Activated gamma-delta T cell treated with Interleukin-2 at 50 U/mL for 16 hours (primary cell): ENCODE measurements at regions not wholly inside any gene's neighbourhood (a gene's known extent, or its start where the extent isn't known, plus 50 kb on each side); places are given as distances from the start of the nearest gene placed in this dataset.

Experiments used
- DNase-seq: peaks from one replicate; pipeline ENCODE4 v3.0.0-alpha.2; 2020

DNA sequence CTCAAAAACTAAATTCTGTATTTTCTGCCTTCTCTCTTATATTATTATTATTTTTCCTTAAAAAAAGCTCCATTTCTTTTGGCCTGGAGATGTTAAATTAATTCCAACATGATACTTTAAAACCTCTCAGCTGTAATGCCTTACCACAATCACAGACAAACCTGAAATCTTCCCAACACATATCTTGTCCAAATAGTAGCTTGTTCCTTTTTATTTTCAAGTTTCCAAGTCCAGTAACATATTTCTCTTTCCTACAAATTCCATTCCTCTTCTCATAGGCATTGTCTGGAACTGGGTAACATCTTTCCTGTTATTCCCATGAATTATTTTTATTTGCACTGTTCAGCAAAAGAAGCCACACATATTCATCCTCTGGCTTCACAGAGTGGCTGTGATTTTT lies 137.0 kb downstream of the SLITRK6 start:
- no peak for DNase-seq

- DNase-seq = no peak
These were observed 137.5 kb downstream of the SLITRK6 start for GRCh38 chr13:85661675-85662074.

DNA sequence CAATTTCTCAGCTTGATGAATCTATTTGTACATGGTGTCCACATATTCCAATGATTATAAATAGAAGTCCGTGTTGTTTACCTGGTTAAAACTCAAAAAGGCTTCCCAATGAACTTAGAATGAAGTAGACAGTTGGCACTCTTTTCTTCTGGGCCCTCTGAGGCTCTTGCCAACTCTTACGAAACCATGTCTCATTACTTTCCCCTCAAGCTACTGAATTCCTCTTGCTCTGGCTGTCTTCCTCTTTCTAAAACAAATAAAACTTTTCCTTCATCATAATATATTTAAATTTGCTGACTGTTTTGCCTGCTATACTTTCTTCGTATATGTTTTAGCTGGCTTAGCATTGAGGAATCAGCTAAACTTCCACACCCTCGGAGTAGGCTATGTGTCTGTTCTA lies 139.7 kb downstream of the SLITRK6 start:
- no peak for DNase-seq

GRCh38 chr13:85657942-85658341 lies 141.3 kb downstream of the SLITRK6 start:
- no peak for DNase-seq

DNA sequence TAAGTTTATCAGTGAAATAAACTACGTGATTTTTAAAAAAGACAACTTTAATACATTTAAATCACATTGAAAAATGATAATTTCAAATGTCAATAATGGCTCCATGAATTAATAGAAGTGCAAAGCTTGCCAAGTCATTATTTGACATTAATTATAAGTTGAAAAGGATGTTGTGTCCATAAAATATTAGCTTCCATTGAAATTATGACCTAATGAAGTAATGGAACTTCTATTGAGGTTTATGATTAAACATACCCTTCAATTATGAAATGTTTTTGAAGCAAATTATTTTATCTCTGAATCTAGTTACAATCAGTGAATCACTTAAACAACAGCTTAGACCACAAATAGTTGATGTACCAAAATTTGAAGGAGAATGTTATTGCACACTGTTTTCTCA lies 144.2 kb downstream of the SLITRK6 start:
- no peak for DNase-seq

DNA sequence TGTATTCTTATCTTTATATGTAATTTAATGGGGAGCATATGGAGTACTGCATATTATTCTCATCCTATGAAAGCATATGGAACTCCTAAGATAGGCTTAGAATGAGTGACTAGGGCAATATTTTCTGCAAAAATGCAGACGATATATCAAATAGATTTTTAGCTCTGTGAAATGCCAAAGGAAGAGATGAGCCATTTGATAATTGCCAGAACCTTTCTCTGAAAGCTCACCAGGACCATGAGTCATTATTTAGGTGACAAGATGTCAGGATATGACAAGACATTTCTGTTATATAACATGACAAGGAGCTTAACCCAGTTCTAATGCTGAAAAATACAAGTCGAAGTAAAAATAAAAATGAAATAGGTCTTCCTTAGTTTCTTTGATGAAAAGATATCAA lies 145.0 kb downstream of the SLITRK6 start:
- no peak for DNase-seq

GRCh38 chr13:85653681-85654080 lies 145.5 kb downstream of the SLITRK6 start:
- DNase-seq = no peak

- DNase-seq = no peak
These were observed 146.7 kb downstream of the SLITRK6 start for GRCh38 chr13:85652491-85652890.

DNA sequence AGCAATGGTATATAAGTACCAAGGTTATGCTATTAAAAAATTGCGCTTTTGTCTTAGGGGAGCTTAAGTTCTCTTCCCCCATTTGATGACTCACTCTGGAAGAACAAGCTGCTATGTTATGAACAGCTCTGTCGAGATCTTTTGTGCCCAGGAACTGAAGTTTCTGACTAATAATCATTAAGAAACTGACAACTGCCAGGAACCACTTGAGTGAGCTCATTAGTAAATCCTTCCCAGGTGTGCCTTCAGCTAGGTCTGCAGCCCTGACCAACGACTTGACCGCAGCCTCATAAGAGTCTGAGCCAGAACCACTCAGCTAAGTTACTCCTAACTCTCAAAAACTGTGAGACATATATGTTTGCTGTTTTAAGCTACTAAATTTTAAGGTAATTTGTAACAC lies 147.8 kb downstream of the SLITRK6 start:
- DNase-seq = no peak

- DNase-seq = no peak
These were observed 148.6 kb downstream of the SLITRK6 start for GRCh38 chr13:85650613-85651012.

- DNase-seq = no peak
These were observed 158.5 kb downstream of the SLITRK6 start for GRCh38 chr13:85640727-85641126.

GRCh38 chr13:85638815-85639393 lies 160.3 kb downstream of the SLITRK6 start:
- no peak for DNase-seq

DNA sequence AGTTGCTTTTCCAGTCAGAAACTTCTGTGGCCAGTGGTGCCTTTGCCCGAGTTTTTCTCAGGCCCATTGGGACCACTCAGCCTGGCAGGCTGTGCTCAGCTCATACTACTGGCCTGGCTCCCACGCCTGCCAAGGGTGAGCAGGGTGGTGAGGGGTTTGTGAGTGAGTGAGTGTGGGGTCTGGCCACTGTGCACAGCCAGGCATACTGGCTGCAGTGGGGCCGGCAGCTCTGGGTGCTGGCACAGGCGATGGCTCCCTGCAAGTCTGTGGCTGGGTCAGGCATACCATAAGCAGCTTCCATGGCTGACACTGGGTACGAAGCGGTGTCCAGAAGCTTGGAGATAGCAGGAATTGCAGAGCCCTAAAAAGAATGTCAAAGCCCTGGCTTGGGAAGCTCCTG lies 161.0 kb downstream of the SLITRK6 start:
- no peak for DNase-seq

DNA sequence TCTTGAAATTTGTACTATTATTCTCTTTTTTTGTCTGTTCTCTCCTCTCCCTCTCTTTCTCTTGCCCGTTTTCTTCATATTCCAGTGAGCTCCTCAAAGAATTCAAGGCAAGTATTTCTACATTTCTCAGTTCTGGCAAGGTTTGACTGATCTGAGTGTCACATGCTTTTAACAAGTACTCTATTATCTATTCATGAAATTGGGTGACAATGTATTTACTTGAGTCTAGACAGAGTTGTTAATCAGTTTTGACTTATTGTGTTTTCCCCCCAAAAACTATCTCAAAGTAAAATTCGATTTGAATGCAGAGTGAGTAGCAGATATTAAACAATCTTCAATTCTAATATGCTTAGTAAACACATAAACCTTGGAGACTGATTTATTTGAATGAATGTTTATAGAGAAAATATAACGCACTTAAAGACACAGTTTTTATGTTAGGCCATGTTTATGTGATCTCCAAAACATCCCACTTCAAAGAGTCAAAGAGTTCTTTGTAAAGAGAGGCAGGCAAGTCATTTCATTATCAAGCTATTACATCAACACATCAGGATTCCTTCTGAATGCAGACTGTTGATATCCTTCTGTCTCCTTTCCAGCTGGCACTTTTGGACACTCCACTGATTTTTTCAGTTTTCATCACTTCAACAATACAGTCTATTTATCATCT lies 166.6 kb downstream of the SLITRK6 start:
- DNase-seq = no peak

- no peak for DNase-seq
These were observed 167.4 kb downstream of the SLITRK6 start for GRCh38 chr13:85631801-85632200.

DNA sequence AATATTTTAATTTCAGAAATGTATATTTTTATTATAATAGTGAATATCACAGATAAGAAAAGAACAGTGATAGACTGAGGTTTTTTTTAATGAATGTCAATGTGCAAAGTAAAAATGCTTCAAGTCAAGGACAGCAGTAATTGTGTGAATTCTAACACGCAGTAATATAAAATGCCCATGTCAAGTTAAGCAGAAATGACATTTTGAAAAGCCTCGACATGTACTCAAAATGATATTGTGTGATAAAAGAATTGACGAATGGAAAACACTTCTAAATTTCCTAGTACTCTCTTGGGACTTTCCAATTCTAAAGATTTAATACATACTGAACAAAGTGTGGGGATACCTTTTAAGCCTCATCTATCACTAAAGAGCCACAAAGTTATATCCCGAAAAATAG lies 172.6 kb downstream of the SLITRK6 start:
- DNase-seq = no peak

GRCh38 chr13:85619321-85619720 lies 179.9 kb downstream of the SLITRK6 start:
- DNase-seq = no peak

DNA sequence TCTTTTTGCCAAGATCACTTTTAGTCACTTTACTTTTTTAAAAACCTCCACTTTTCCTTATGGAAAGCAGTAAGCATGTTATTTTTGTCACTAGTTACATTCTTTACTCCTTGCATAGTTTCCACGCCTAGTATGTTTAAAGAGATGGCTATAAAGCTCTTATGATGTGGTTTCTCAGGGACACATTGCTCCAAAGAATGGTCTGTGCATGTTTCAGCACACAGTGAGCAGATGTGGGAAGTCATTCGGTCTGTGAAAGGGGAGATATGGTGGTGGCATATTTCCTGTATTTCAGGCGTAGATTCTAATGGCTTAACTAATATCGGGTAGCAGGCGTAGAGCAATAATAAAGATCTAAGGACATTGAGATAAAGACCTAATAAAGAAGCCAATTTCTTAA lies 180.7 kb downstream of the SLITRK6 start:
- DNase-seq = no peak

DNA sequence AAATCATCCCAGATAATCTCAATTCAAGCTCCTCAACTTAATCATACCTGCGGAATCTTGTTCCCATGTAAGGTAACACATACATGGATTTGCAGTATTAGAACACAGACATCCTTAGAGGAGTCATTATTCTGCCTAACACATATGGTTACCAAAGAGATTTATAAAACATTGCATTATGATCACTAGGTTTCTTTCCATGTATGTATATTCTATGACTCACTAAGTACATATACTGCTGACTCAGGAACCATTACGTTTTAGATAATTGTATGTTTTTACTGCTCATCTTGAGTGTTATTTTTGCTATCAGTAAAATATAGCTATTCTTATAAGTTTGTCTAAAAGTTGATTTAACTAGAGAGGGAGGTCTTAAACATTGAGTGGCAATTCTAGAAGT lies 182.9 kb downstream of the SLITRK6 start:
- no peak for DNase-seq

- DNase-seq = no peak
These were observed 184.2 kb downstream of the SLITRK6 start for GRCh38 chr13:85615031-85615430.

GRCh38 chr13:85610024-85610423 lies 189.2 kb downstream of the SLITRK6 start:
- DNase-seq = no peak

- DNase-seq = no peak
These were observed 190.9 kb downstream of the SLITRK6 start for GRCh38 chr13:85608255-85608829.

- DNase-seq = no peak
These were observed 195.5 kb downstream of the SLITRK6 start for GRCh38 chr13:85603735-85604134.

DNA sequence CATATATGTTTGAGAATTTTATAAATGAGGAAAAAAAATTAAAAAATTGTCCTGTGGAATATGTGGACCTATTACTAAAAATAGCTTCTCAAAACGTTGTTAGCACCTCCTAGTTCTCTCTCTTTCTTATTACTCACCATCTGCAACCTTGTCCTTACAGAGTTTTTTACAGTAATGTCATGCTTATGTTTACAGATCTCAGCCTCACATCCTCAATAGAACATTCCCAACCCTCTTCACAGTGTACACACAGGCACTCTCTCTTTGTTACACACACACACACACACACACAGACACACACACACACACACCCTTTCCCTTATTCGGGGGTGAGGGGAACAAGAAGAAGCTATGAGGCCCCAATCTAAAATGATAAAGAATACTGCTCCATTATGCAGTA lies 197.7 kb downstream of the SLITRK6 start:
- no peak for DNase-seq
